CD4-positive, alpha-beta T cell treated with Interleukin-12 subunit alpha and Interleukin-12 subunit beta, for 1 hour (primary cell): ENCODE measurements at regions not wholly inside any gene's neighbourhood (a gene's known extent, or its start where the extent isn't known, plus 50 kb on each side); places are given as distances from the start of the nearest gene placed in this dataset.

Experiments used
- DNase-seq: peaks from one replicate; pipeline ENCODE4 v3.0.0-alpha.2; 2020

- DNase-seq, result no peak
These were observed 228.9 kb downstream of the PMP22 start for GRCh38 chr17:15036238-15036637.

GRCh38 chr17:15031975-15032374 is 233.2 kb downstream of the PMP22 start:
- no peak for DNase-seq

- no peak for DNase-seq
These were observed 235.7 kb downstream of the PMP22 start for GRCh38 chr17:15029469-15029868.

GRCh38 chr17:15027853-15028252 is 237.3 kb downstream of the PMP22 start:
- no peak for DNase-seq

GRCh38 chr17:15026088-15026487 is 239.0 kb downstream of the PMP22 start:
- no peak for DNase-seq

GRCh38 chr17:15023589-15024336 is 241.4 kb downstream of the PMP22 start:
- DNase-seq, result no peak

GRCh38 chr17:15019158-15019557 is 246.0 kb downstream of the PMP22 start:
- DNase-seq, result no peak

- no peak for DNase-seq
These were observed 252.7 kb downstream of the PMP22 start for GRCh38 chr17:15012351-15012980.

GRCh38 chr17:15009087-15009486 is 256.0 kb downstream of the PMP22 start:
- no peak for DNase-seq

- no peak for DNase-seq
These were observed 258.0 kb downstream of the PMP22 start for GRCh38 chr17:15007147-15007553.

- DNase-seq, result no peak
These were observed 258.6 kb downstream of the PMP22 start for GRCh38 chr17:15006421-15007128.

- no peak for DNase-seq
These were observed 264.5 kb downstream of the PMP22 start for GRCh38 chr17:15000661-15001060.

- no peak for DNase-seq
These were observed 267.8 kb downstream of the PMP22 start for GRCh38 chr17:14997290-14997689.

GRCh38 chr17:14986127-14986526 is 279.0 kb downstream of the PMP22 start:
- no peak for DNase-seq

GRCh38 chr17:14972844-14973243 is 292.3 kb downstream of the PMP22 start:
- no peak for DNase-seq

- no peak for DNase-seq
These were observed 294.1 kb downstream of the PMP22 start for GRCh38 chr17:14971054-14971453.

GRCh38 chr17:14959106-14959648 is 305.9 kb downstream of the PMP22 start:
- no peak for DNase-seq

- no peak for DNase-seq
These were observed 311.7 kb downstream of the PMP22 start for GRCh38 chr17:14953405-14953804.

- DNase-seq, result no peak
These were observed 314.4 kb downstream of the PMP22 start for GRCh38 chr17:14950686-14951085.

- no peak for DNase-seq
These were observed 314.9 kb downstream of the PMP22 start for GRCh38 chr17:14950216-14950615.

GRCh38 chr17:14947671-14948070 is 317.5 kb downstream of the PMP22 start:
- no peak for DNase-seq

- no peak for DNase-seq
These were observed 318.6 kb downstream of the PMP22 start for GRCh38 chr17:14946481-14946880.

- DNase-seq, result no peak
These were observed 322.5 kb downstream of the PMP22 start for GRCh38 chr17:14942526-14943190.
